Ishikawa (cell line): ENCODE measurements at regions not wholly inside any gene's neighbourhood (a gene's known extent, or its start where the extent isn't known, plus 50 kb on each side); places are given as distances from the start of the nearest gene placed in this dataset.

ENCODE experiments used
- CEBPB ChIP-seq: IDR thresholded peaks from 2 replicates; pipeline ENCODE4 v1.6.1; 2012
- CREB1 ChIP-seq: IDR thresholded peaks from 2 replicates; pipeline ENCODE4 v1.6.1; 2012; ENCODE audit warnings: low read depth
- EGR1 ChIP-seq: IDR thresholded peaks from 2 replicates; pipeline ENCODE4 v1.6.1; 2012
- EP300 ChIP-seq: IDR thresholded peaks from 2 replicates; pipeline ENCODE4 v1.6.1; 2012; ENCODE audit warnings: borderline replicate concordance
- FOXM1 ChIP-seq: IDR thresholded peaks from 2 replicates; pipeline ENCODE4 v1.6.1; 2012; ENCODE audit warnings: low read depth, borderline replicate concordance
- NFIC ChIP-seq: IDR thresholded peaks from 2 replicates; pipeline ENCODE4 v1.6.1; 2012
- RAD21 ChIP-seq: IDR thresholded peaks from 2 replicates; pipeline ENCODE4 v1.6.1; 2012; ENCODE audit warnings: low read depth
- TAF1 ChIP-seq: IDR thresholded peaks from 2 replicates; pipeline ENCODE4 v1.6.1; 2012; ENCODE audit warnings: low read depth, mild to moderate bottlenecking
- TCF12 ChIP-seq: IDR thresholded peaks from 2 replicates; pipeline ENCODE4 v1.6.1; 2012; ENCODE audit warnings: low read depth
- TEAD4 ChIP-seq: IDR thresholded peaks from 2 replicates; pipeline ENCODE4 v1.6.1; 2012
- YY1 ChIP-seq: IDR thresholded peaks from 2 replicates; pipeline ENCODE4 v1.6.1; 2012; ENCODE audit warnings: low read depth
- ZBTB7A ChIP-seq: IDR thresholded peaks from 2 replicates; pipeline ENCODE4 v1.6.1; 2012; ENCODE audit warnings: low read depth
- TF ChIP-seq, protein P1 (sequence below): IDR thresholded peaks from 2 replicates; pipeline ENCODE4 v1.6.1; 2012; ENCODE audit warnings: low read depth, mild to moderate bottlenecking
- TF ChIP-seq, protein P2 (sequence below): IDR thresholded peaks from 2 replicates; pipeline ENCODE4 v1.6.1; 2012

DNA sequence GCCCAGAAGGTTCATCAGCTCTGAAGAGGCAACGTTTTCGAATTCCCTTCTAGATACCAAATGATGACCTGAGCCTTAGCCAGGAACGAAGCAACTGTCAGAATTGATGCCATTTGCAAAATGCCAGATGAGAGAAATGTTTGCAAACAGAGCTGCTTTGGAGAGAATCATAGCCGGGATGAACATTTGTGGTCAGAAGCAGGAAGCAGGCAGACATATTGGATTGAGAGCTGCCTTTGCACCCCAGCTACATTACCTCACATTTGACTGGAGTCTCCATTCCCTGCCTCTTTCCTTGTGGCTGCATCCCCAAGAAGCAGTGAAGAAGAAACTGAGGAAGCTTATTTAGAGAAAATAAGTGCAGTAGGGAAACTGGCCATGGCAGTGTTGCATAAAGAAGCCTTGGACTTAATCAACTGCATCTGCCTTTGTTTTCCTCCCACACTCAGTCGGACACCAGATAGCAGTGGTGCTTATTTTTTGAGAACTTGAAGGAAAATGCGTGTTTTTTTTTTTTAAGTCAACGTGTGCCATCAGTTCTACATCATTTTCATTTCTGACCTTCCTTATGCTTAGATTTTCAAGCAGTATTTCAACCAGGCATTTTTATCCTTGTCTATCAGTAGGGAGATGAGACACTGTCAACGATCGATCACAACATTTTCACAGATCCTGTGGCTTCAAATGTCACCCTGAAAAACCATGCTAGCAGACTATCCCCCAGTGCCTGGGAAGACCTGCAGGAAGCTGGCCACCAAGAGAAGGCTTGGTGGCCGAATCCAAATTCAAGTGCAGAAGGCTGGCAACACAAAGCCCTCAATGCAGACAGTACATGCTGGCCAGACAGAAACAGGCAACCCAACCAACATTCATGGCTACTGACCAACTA is 541.2 kb upstream of the JARID2 start:
- TF ChIP-seq CREB1 (no peak), EP300 (no peak), YY1 (no peak), TAF1 (no peak), TCF12 (no peak), RAD21 (no peak), CEBPB (no peak), TEAD4 (no peak), FOXM1 (no peak), NFIC (no peak), ZBTB7A (no peak), EGR1 (no peak)
- TF ChIP-seq, protein P1, sequence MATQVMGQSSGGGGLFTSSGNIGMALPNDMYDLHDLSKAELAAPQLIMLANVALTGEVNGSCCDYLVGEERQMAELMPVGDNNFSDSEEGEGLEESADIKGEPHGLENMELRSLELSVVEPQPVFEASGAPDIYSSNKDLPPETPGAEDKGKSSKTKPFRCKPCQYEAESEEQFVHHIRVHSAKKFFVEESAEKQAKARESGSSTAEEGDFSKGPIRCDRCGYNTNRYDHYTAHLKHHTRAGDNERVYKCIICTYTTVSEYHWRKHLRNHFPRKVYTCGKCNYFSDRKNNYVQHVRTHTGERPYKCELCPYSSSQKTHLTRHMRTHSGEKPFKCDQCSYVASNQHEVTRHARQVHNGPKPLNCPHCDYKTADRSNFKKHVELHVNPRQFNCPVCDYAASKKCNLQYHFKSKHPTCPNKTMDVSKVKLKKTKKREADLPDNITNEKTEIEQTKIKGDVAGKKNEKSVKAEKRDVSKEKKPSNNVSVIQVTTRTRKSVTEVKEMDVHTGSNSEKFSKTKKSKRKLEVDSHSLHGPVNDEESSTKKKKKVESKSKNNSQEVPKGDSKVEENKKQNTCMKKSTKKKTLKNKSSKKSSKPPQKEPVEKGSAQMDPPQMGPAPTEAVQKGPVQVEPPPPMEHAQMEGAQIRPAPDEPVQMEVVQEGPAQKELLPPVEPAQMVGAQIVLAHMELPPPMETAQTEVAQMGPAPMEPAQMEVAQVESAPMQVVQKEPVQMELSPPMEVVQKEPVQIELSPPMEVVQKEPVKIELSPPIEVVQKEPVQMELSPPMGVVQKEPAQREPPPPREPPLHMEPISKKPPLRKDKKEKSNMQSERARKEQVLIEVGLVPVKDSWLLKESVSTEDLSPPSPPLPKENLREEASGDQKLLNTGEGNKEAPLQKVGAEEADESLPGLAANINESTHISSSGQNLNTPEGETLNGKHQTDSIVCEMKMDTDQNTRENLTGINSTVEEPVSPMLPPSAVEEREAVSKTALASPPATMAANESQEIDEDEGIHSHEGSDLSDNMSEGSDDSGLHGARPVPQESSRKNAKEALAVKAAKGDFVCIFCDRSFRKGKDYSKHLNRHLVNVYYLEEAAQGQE = no peak
- TF ChIP-seq, protein P2, sequence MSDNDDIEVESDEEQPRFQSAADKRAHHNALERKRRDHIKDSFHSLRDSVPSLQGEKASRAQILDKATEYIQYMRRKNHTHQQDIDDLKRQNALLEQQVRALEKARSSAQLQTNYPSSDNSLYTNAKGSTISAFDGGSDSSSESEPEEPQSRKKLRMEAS = no peak
